A673 (cell line): ENCODE measurements at regions not wholly inside any gene's neighbourhood (a gene's known extent, or its start where the extent isn't known, plus 50 kb on each side); places are given as distances from the start of the nearest gene placed in this dataset.

Experiments used
- BruUV-seq: library from RNA; stranded (reverse); fragments of 400-500 nt; replicated peaks from 2 replicates; lab custom pipeline; 2021; lab: Mats Ljungman, UMichigan
- CTCF ChIA-PET: fragments of 300-600 bp; sonication (Branson Sonifier 250); formaldehyde crosslinking; loops from one replicate; lab custom pipeline; 2022; ENCODE audit warnings: antibody characterized with exemption; lab: Charles Lee
- POLR2A ChIA-PET: fragments of 300-600 bp; sonication (Branson Sonifier 250); formaldehyde crosslinking; loops from one replicate; lab custom pipeline; 2022; ENCODE audit warnings: antibody characterized with exemption; ENCODE audit not compliant: low non-redundant PET; lab: Charles Lee
- DNase-seq: peaks from one replicate; pipeline ENCODE4 v3.0.0-alpha.2; 2015; ENCODE audit warnings: low spot score
- H3K27ac ChIP-seq: fragments of 200-600 bp; sonication (generic); 2 replicates; pipeline ENCODE4 v1.5.1; 2016; ENCODE audit warnings: mixed run types, low read depth, mild to moderate bottlenecking, mixed read lengths, antibody characterized with exemption, low read length; ENCODE audit not compliant: poor library complexity, severe bottlenecking
- H3K27me3 ChIP-seq: fragments of 200-600 bp; sonication (generic); replicated peaks from 2 replicates; pipeline ENCODE4 v1.6.1; 2017; ENCODE audit warnings: mixed run types, low read depth, mild to moderate bottlenecking, mixed read lengths, antibody characterized with exemption, low read length; ENCODE audit not compliant: insufficient read depth, poor library complexity
- H3K36me3 ChIP-seq: fragments of 200-600 bp; sonication (generic); 2 replicates; pipeline ENCODE4 v1.6.1; 2016; ENCODE audit warnings: mixed run types, mild to moderate bottlenecking, mixed read lengths, antibody characterized with exemption, low read length; ENCODE audit not compliant: insufficient read depth, poor library complexity, severe bottlenecking
- H3K4me1 ChIP-seq: fragments of 200-600 bp; sonication (generic); 2 replicates; pipeline ENCODE4 v1.6.1; 2017; ENCODE audit warnings: mixed run types, mild to moderate bottlenecking, mixed read lengths, antibody characterized with exemption, low read length; ENCODE audit not compliant: insufficient read depth, poor library complexity, severe bottlenecking
- H3K4me3 ChIP-seq: fragments of 200-600 bp; sonication (generic); 2 replicates; pipeline ENCODE4 v1.5.1; 2016; ENCODE audit warnings: low read depth, mixed run types, mild to moderate bottlenecking, mixed read lengths, low read length; ENCODE audit not compliant: poor library complexity, severe bottlenecking
- H3K9me3 ChIP-seq: fragments of 200-600 bp; sonication (generic); 2 replicates; pipeline ENCODE4 v1.6.1; 2016; ENCODE audit warnings: mixed run types, low read depth, mild to moderate bottlenecking, mixed read lengths, antibody characterized with exemption, low read length; ENCODE audit not compliant: poor library complexity, severe bottlenecking
- CTCF ChIP-seq: fragments of 300-800, 200-600 bp; sonication (generic); conservative IDR thresholded peaks from 2 replicates; pipeline ENCODE4 v1.5.1; 2017; ENCODE audit warnings: low read depth, mild to moderate bottlenecking, antibody characterized with exemption, low read length, moderate library complexity, mixed read lengths
- EZH2 ChIP-seq: fragments of 200-600 bp; sonication (generic); IDR thresholded peaks from 2 replicates; pipeline ENCODE4 v1.6.1; 2017; ENCODE audit warnings: borderline replicate concordance, low read depth, mild to moderate bottlenecking, mixed read lengths, antibody characterized with exemption, low read length; ENCODE audit not compliant: poor library complexity, severe bottlenecking
- intact Hi-C: fragments of 100-400 bp; cut with micrococcal nuclease; formaldehyde crosslinking; loops from one replicate; pipeline ENCODE4 v1.10.0; 2022; ENCODE audit not compliant: unreplicated experiment

- ChIA-PET POLR2A (no interaction called here), CTCF (no interaction called here)
- no TSS peak for BruUV-seq
- peaks cover 16% of the 10 kb centered on the region for H3K9me3 ChIP-seq
- H3K27ac ChIP-seq: no peak overlapping the region
- no peak overlapping the region for H3K4me3 ChIP-seq
- no peaks in the 10 kb centered on the region for H3K27me3 ChIP-seq
- TF ChIP-seq CTCF: no peak
- TF ChIP-seq EZH2: no peak
- H3K36me3 ChIP-seq: no peaks in the 10 kb centered on the region
- intact Hi-C loops: no loop called here
- DNase-seq: no peak
- no peaks in the 10 kb centered on the region for H3K4me1 ChIP-seq
Observed at GRCh38 chr15:24858737-24859601, 95.8 kb upstream of the SNRPN start.

GRCh38 chr15:24861014-24861690 lies 93.6 kb upstream of the SNRPN start:
- Histone ChIP-seq H3K9me3 (peaks cover 12% of the 10 kb centered on the region), H3K27me3 (no peaks in the 10 kb centered on the region), H3K4me3 (no peak overlapping the region), H3K36me3 (no peaks in the 10 kb centered on the region), H3K27ac (no peak overlapping the region), H3K4me1 (no peaks in the 10 kb centered on the region)
- BruUV-seq: no TSS peak
- intact Hi-C loops: no loop called here
- CTCF ChIA-PET: no interaction called here
- POLR2A ChIA-PET: no interaction called here
- no peak for TF ChIP-seq CTCF
- no peak for TF ChIP-seq EZH2
- DNase-seq: no peak

GRCh38 chr15:24862726-24863521 lies 91.9 kb upstream of the SNRPN start:
- intact Hi-C loops: no loop called here
- CTCF ChIA-PET: no interaction called here
- POLR2A ChIA-PET: no interaction called here
- Histone ChIP-seq H3K27me3 (no peaks in the 10 kb centered on the region), H3K27ac (no peak overlapping the region), H3K9me3 (peaks cover 21% of the 10 kb centered on the region), H3K36me3 (no peaks in the 10 kb centered on the region), H3K4me1 (no peaks in the 10 kb centered on the region), H3K4me3 (no peak overlapping the region)
- no peak for TF ChIP-seq EZH2
- TF ChIP-seq CTCF: no peak
- BruUV-seq: no TSS peak
- DNase-seq: no peak
